AG09309 (cell line): ENCODE measurements at regions not wholly inside any gene's neighbourhood (a gene's known extent, or its start where the extent isn't known, plus 50 kb on each side); places are given as distances from the start of the nearest gene placed in this dataset.

Experiments used
- DNase-seq: peaks from one replicate; pipeline ENCODE4 v3.0.0-alpha.2; 2010; ENCODE audit warnings: low read depth
- H3K4me3 ChIP-seq: 2 replicates; pipeline ENCODE4 v1.5.1; 2011; ENCODE audit warnings: mild to moderate bottlenecking, low read depth, low read length, moderate library complexity; ENCODE audit not compliant: control insufficient read depth
- CTCF ChIP-seq: IDR thresholded peaks from 2 replicates; pipeline ENCODE4 v1.5.1; 2011; ENCODE audit warnings: mild to moderate bottlenecking, low read depth, low read length, inconsistent platforms; ENCODE audit not compliant: insufficient read depth, control insufficient read depth; ENCODE audit errors: missing control alignments

GRCh38 chr14:42004321-42004720 is 397.6 kb downstream of the LRFN5 start:
- no peak overlapping the region for H3K4me3 ChIP-seq
- no peak for TF ChIP-seq CTCF
- no peak for DNase-seq

- no peak for TF ChIP-seq CTCF
Measured at GRCh38 chr14:42002141-42002540, 395.5 kb downstream of the LRFN5 start.

GRCh38 chr14:42001431-42001830 is 394.8 kb downstream of the LRFN5 start:
- H3K4me3 ChIP-seq: no peak overlapping the region
- no peak for DNase-seq
- no peak for TF ChIP-seq CTCF

More at GRCh38 chr14:42002141-42002540, 395.5 kb downstream of the LRFN5 start:
- no peak overlapping the region for H3K4me3 ChIP-seq
- no peak for DNase-seq

- no peak for DNase-seq
- H3K4me3 ChIP-seq: no peak overlapping the region
- no peak for TF ChIP-seq CTCF
Measured at GRCh38 chr14:42000450-42000849, 393.8 kb downstream of the LRFN5 start.

GRCh38 chr14:41993687-41994086 is 387.0 kb downstream of the LRFN5 start:
- DNase-seq: no peak
- no peak for TF ChIP-seq CTCF
- H3K4me3 ChIP-seq: no peak overlapping the region

- no peak overlapping the region for H3K4me3 ChIP-seq
- DNase-seq: no peak
- no peak for TF ChIP-seq CTCF
Measured at GRCh38 chr14:41986700-41987099, 380.0 kb downstream of the LRFN5 start.

GRCh38 chr14:41986083-41986645 is 379.5 kb downstream of the LRFN5 start:
- DNase-seq: no peak
- no peak overlapping the region for H3K4me3 ChIP-seq
- no peak for TF ChIP-seq CTCF
